Naive thymus-derived CD4-positive, alpha-beta T cell (primary cell): ENCODE measurements at regions not wholly inside any gene's neighbourhood (a gene's known extent, or its start where the extent isn't known, plus 50 kb on each side); places are given as distances from the start of the nearest gene placed in this dataset.
A peak's percentile ranks its signal among the peaks of the same experiment; 100 is the strongest.
"Not testable (repeated sequence)": the region's sequence is repeated elsewhere in the genome, so short reads cannot be mapped to it uniquely, and the experiment has no call there.

ENCODE experiments used
- ATAC-seq: fragments of 150-1000 bp; cut with Tn5 transposase; 2 replicates; pipeline ENCODE4 v1.10.0; 2021; ENCODE audit warnings: mild to moderate bottlenecking, moderate library complexity
- CTCF ChIA-PET: fragments of 350-600 bp; sonication (Branson Sonifier 250); formaldehyde crosslinking; loops from one replicate; lab custom pipeline; 2021; ENCODE audit warnings: antibody characterized with exemption; lab: Charles Lee
- POLR2A ChIA-PET: fragments of 350-600 bp; sonication (Branson Sonifier 250); formaldehyde crosslinking; loops from one replicate; lab custom pipeline; 2021; ENCODE audit warnings: antibody characterized with exemption, inconsistent platforms; lab: Charles Lee
- DNase-seq, 9 donors: peaks; one replicate each; pipeline versions ENCODE4 v3.0.0 to v3.0.0-alpha.2; 2020 to 2022; ENCODE audit warnings: mixed read lengths in 1 of 9
- H3K27ac ChIP-seq: one replicate; pipeline ENCODE4 v1.7.0; 2013; ENCODE audit warnings: mild to moderate bottlenecking, low read depth, low read length, moderate library complexity
- H3K27me3 ChIP-seq, 2 donors: one replicate each; pipeline ENCODE4 v1.7.0; 2013; ENCODE audit warnings: low read length in 2 of 2, mild to moderate bottlenecking in 2 of 2, moderate library complexity in 2 of 2; ENCODE audit not compliant: control insufficient read depth in 2 of 2, insufficient read depth in 2 of 2
- H3K36me3 ChIP-seq, 3 experiments: 1 replicate in 2 of 3; 2 replicates in 1 of 3; pipeline ENCODE4 v1.7.0; 2013; ENCODE audit warnings: low read length in 3 of 3, mild to moderate bottlenecking in 3 of 3, moderate library complexity in 1 of 3; ENCODE audit not compliant: insufficient read depth in 3 of 3, control insufficient read depth in 2 of 3
- H3K4me1 ChIP-seq, 2 donors: one replicate each; pipeline ENCODE4 v1.7.0; 2013; ENCODE audit warnings: low read length in 2 of 2, mild to moderate bottlenecking in 2 of 2, moderate library complexity in 1 of 2; ENCODE audit not compliant: control insufficient read depth in 2 of 2, insufficient read depth in 2 of 2
- H3K4me3 ChIP-seq: 2 replicates; pipeline ENCODE4 v1.7.0; 2013; ENCODE audit warnings: mild to moderate bottlenecking, low read length
- H3K9me3 ChIP-seq, 3 experiments: 1 replicate in 2 of 3; 2 replicates in 1 of 3; pipeline ENCODE4 v1.7.0; 2013; ENCODE audit warnings: low read length in 3 of 3; ENCODE audit not compliant: control insufficient read depth in 2 of 3
- H3K27ac Mint-ChIP-seq, 9 donors: one replicate each; pipeline ENCODE4 v1.8.0; 2020 to 2022; ENCODE audit warnings: mixed read lengths in 9 of 9, mild to moderate bottlenecking in 8 of 9, moderate library complexity in 5 of 9, inconsistent platforms in 2 of 9
- H3K27me3 Mint-ChIP-seq, 5 donors: one replicate each; pipeline ENCODE4 v1.8.0; 2021 to 2022; ENCODE audit warnings: mixed read lengths in 5 of 5, mild to moderate bottlenecking in 1 of 5
- H3K36me3 Mint-ChIP-seq, 5 donors: one replicate each; pipeline ENCODE4 v1.8.0; 2020 to 2022; ENCODE audit warnings: mixed read lengths in 5 of 5, mild to moderate bottlenecking in 3 of 5, inconsistent platforms in 1 of 5
- H3K4me1 Mint-ChIP-seq, 7 donors: one replicate each; pipeline ENCODE4 v1.8.0; 2020 to 2022; ENCODE audit warnings: mixed read lengths in 7 of 7, mild to moderate bottlenecking in 3 of 7, inconsistent platforms in 1 of 7
- H3K4me3 Mint-ChIP-seq, 10 donors: one replicate each; pipeline ENCODE4 v1.8.0; 2020 to 2022; ENCODE audit warnings: mild to moderate bottlenecking in 10 of 10, mixed read lengths in 10 of 10, moderate library complexity in 6 of 10, inconsistent platforms in 2 of 10
- H3K9me3 Mint-ChIP-seq, 11 donors: one replicate each; pipeline ENCODE4 v1.8.0; 2020 to 2022; ENCODE audit warnings: mixed read lengths in 11 of 11, mild to moderate bottlenecking in 4 of 11, inconsistent platforms in 1 of 11, moderate library complexity in 1 of 11
- intact Hi-C, 2 donors: fragments of 100-400 bp; cut with micrococcal nuclease; formaldehyde crosslinking; loops; one replicate each; pipeline ENCODE4 v1.15.1; 2023

DNA sequence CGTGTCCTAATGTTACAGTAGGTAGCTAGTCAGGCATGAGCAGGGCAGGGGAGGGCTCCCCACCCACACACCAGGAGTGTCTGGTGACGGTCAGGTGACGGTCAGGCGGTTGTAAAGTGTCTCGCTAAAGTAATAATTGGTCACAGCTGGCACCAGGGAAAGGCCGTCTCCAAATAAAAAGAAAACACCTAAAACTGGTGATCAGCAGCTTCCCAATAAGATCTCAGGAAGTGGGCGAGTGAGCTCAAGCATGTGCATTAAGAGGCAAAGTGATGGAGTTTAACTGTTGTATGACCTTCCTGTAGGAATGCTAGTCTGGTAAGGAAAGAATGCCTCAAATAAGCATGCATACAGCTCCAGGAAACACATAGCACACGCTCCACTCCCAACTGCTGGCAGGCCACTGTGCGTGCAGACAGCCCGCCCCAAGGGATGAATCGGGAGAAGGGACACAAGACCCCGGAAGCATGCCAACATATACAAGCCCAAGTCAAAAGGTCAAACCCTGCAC, 177.1 kb downstream of the RNF144A start:
- H3K4me1 Mint-ChIP-seq, result peaks cover 6 to 8% (median 8%) of the 10 kb centered on the region in 7 donors
- H3K27ac ChIP-seq, result no peak overlapping the region

GRCh38 chr2:7096726-7097352, 179.6 kb downstream of the RNF144A start:
- ChIA-PET CTCF (interaction anchor here (0.7 to 2.0 kb wide), 13 partner anchors 9 to 1721 kb away, joined by 3 to 5 read pairs (median 3); no protein-coding TSS in a partner anchor), POLR2A (interaction anchor here (1.1 kb wide), 1 partner anchor 1586 kb away, joined by 4 read pairs; the partner anchor contains the start of gene ID2)
- Histone ChIP-seq H3K36me3 (no peaks in the 10 kb centered on the region), H3K9me3 (no peaks in the 10 kb centered on the region), H3K27me3 (no peaks in the 10 kb centered on the region), H3K27ac (no peak overlapping the region), H3K4me1 (peaks cover 0 to 7% of the 10 kb centered on the region in 2 donors), H3K4me3 (peak overlapping the region; percentile 56)
- intact Hi-C loops, result loop anchor here (1.0 to 2.0 kb wide), 6 partner anchors 38 to 1664 kb away; no protein-coding TSS in a partner anchor
- Mint-ChIP-seq H3K9me3 (no peaks in the 10 kb centered on the region), H3K27me3 (no peaks in the 10 kb centered on the region), H3K4me1 (peaks cover 6 to 8% (median 8%) of the 10 kb centered on the region in 7 donors), H3K4me3 (peak overlapping the region in 7 of 10 donors; percentile 56 to 82 (median 77)), H3K36me3 (peaks cover 0 to 5% (median 0%) of the 10 kb centered on the region in 5 donors), H3K27ac (peak overlapping the region in 3 of 9 donors; percentile 4 to 45 (median 33))
- ATAC-seq (no peak), DNase-seq (no peak)

More for the DNA sequence above, 177.1 kb downstream of the RNF144A start:
- DNase-seq (no peak), ATAC-seq (no peak)
- H3K4me1 ChIP-seq, result peaks cover 0 to 7% of the 10 kb centered on the region in 2 donors
- CTCF ChIA-PET, result no interaction called here
- H3K27me3 Mint-ChIP-seq, result no peaks in the 10 kb centered on the region
- H3K36me3 Mint-ChIP-seq, result peaks cover 0 to 4% (median 0%) of the 10 kb centered on the region in 5 donors
- no peaks in the 10 kb centered on the region for H3K36me3 ChIP-seq
- no peaks in the 10 kb centered on the region for H3K9me3 Mint-ChIP-seq
- no peak overlapping the region for H3K4me3 Mint-ChIP-seq
- no peaks in the 10 kb centered on the region for H3K27me3 ChIP-seq
- POLR2A ChIA-PET, result no interaction called here
- intact Hi-C loops, result no loop called here
- H3K4me3 ChIP-seq, result no peak overlapping the region
- no peaks in the 10 kb centered on the region for H3K9me3 ChIP-seq
- peak overlapping the region in 3 of 9 donors; percentile 30 to 65 (median 52) for H3K27ac Mint-ChIP-seq

DNA sequence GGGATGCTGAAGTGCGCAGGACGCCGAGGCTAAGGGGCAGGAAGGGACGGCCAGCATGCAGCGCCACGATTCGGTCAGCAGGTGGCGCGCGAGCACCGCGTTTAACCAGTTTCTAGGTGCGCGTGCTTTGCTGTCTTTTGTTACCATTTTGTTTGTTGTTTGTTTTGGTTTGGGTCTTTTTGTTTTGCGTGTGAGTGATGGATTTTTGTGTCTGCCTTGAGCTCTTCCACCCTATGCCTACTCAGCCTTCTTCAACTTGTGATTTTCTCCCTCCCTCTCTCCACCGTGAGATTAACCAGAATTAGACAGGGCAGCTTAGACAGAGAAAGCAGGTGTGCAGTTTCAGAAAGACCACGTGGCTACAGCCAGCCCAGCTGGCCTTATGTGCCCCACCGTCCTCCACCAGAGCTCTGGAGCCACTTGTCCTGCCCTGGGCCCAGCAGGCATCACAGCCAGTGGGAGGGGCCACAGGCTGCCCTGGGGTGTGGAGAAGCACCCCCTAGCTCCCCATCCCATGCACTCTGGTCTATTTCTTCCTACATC, 180.2 kb downstream of the RNF144A start:
- H3K4me3 ChIP-seq, result peak overlapping the region; percentile 56
- Mint-ChIP-seq H3K27me3 (no peaks in the 10 kb centered on the region), H3K36me3 (peaks cover 0 to 5% (median 0%) of the 10 kb centered on the region in 5 donors), H3K27ac (peak overlapping the region in 5 of 9 donors; percentile 22 to 86 (median 45)), H3K4me3 (peak overlapping the region; percentile 56 to 82 (median 76)), H3K4me1 (peaks cover 6 to 8% (median 8%) of the 10 kb centered on the region in 7 donors), H3K9me3 (no peaks in the 10 kb centered on the region)
- ChIA-PET POLR2A (interaction anchor here (1.1 kb wide), 1 partner anchor 1585 kb away, joined by 4 read pairs; the partner anchor contains the start of gene ID2), CTCF (interaction anchor here (0.5 to 2.0 kb wide), 19 partner anchors 8 to 1722 kb away, joined by 3 to 5 read pairs (median 3); partner anchors contain the start of gene ID2)
- ATAC-seq (peak; percentile 92), DNase-seq (peak; percentile 47 to 77 (median 72))
- intact Hi-C loops, result loop anchor here (1.0 to 2.0 kb wide), 6 partner anchors 39 to 1664 kb away; no protein-coding TSS in a partner anchor
- H3K27me3 ChIP-seq, result no peaks in the 10 kb centered on the region
- H3K4me1 ChIP-seq, result peaks cover 0 to 7% of the 10 kb centered on the region in 2 donors
- no peaks in the 10 kb centered on the region for H3K9me3 ChIP-seq
- no peaks in the 10 kb centered on the region for H3K36me3 ChIP-seq
- no peak overlapping the region for H3K27ac ChIP-seq

- H3K9me3 Mint-ChIP-seq, result no peaks in the 10 kb centered on the region
- ChIA-PET POLR2A (no interaction called here), CTCF (interaction anchor here (2.0 kb wide), 1 partner anchor 1586 kb away, joined by 5 read pairs; no protein-coding TSS in a partner anchor)
- DNase-seq, result no peak
- Histone ChIP-seq H3K36me3 (no peaks in the 10 kb centered on the region), H3K27me3 (no peaks in the 10 kb centered on the region), H3K9me3 (no peaks in the 10 kb centered on the region), H3K27ac (no peak overlapping the region), H3K4me1 (peaks cover 0 to 7% of the 10 kb centered on the region in 2 donors), H3K4me3 (no peak overlapping the region)
- no peaks in the 10 kb centered on the region for H3K27me3 Mint-ChIP-seq
- H3K4me3 Mint-ChIP-seq, result no peak overlapping the region
- H3K4me1 Mint-ChIP-seq, result peaks cover 6 to 8% (median 8%) of the 10 kb centered on the region in 7 donors
- no peak for ATAC-seq
- intact Hi-C loops, result no loop called here
- peaks cover 0 to 12% (median 4%) of the 10 kb centered on the region in 5 donors for H3K36me3 Mint-ChIP-seq
- no peak overlapping the region for H3K27ac Mint-ChIP-seq
Measured at GRCh38 chr2:7098816-7099215, 181.6 kb downstream of the RNF144A start.

- H3K4me1 Mint-ChIP-seq, DNase-seq, H3K27me3 Mint-ChIP-seq, H3K36me3 ChIP-seq, intact Hi-C loops, H3K9me3 Mint-ChIP-seq, H3K27ac Mint-ChIP-seq, H3K27me3 ChIP-seq, H3K4me1 ChIP-seq, H3K4me3 ChIP-seq, H3K9me3 ChIP-seq, H3K4me3 Mint-ChIP-seq, POLR2A ChIA-PET, ATAC-seq, H3K27ac ChIP-seq: not testable (repeated sequence)
- H3K36me3 Mint-ChIP-seq, result peaks cover 0 to 20% (median 12%) of the 10 kb centered on the region in 5 donors
- CTCF ChIA-PET, result interaction anchor here (0.6 kb wide), 1 partner anchor 416 kb away, joined by 3 read pairs; no protein-coding TSS in a partner anchor
Measured at GRCh38 chr2:7099687-7100086, 182.5 kb downstream of the RNF144A start.

GRCh38 chr2:7102826-7103225, 185.6 kb downstream of the RNF144A start:
- no peak for DNase-seq
- Mint-ChIP-seq H3K27ac (no peak overlapping the region), H3K4me3 (no peak overlapping the region), H3K36me3 (peaks cover 3 to 35% (median 26%) of the 10 kb centered on the region in 5 donors), H3K9me3 (no peaks in the 10 kb centered on the region), H3K27me3 (no peaks in the 10 kb centered on the region), H3K4me1 (peaks cover 0 to 2% (median 0%) of the 10 kb centered on the region in 7 donors)
- no peak for ATAC-seq
- ChIA-PET POLR2A (no interaction called here), CTCF (no interaction called here)
- Histone ChIP-seq H3K4me3 (no peak overlapping the region), H3K4me1 (no peaks in the 10 kb centered on the region), H3K36me3 (no peaks in the 10 kb centered on the region), H3K27ac (no peak overlapping the region), H3K27me3 (no peaks in the 10 kb centered on the region), H3K9me3 (no peaks in the 10 kb centered on the region)
- intact Hi-C loops, result no loop called here
